Testis (tissue), 2 donors: ENCODE measurements at regions not wholly inside any gene's neighbourhood (a gene's known extent, or its start where the extent isn't known, plus 50 kb on each side); places are given as distances from the start of the nearest gene placed in this dataset.

Experiments used
- DNase-seq: peaks from one replicate; pipeline ENCODE4 v3.0.0-alpha.2; 2019
- H3K27ac ChIP-seq, 2 donors: fragments of 200-600 bp; sonication (generic); one replicate each; pipeline ENCODE4 v1.5.1; 2019
- H3K27me3 ChIP-seq: fragments of 200-600 bp; sonication (generic); one replicate; pipeline ENCODE4 v1.5.1; 2019
- H3K36me3 ChIP-seq: fragments of 200-600 bp; sonication (generic); one replicate; pipeline ENCODE4 v1.5.1; 2017; ENCODE audit warnings: low read depth; ENCODE audit errors: missing control alignments
- H3K4me1 ChIP-seq: fragments of 200-600 bp; sonication (generic); one replicate; pipeline ENCODE4 v1.5.1; 2019
- H3K4me3 ChIP-seq, 2 donors: fragments of 200-600 bp; sonication (generic); one replicate each; pipeline ENCODE4 v1.5.1; 2017 to 2019
- H3K9me3 ChIP-seq: fragments of 200-600 bp; sonication (generic); one replicate; pipeline ENCODE4 v1.5.1; 2017
- POLR2A ChIP-seq: fragments of 450-650 bp; IDR thresholded peaks from one replicate; pipeline ENCODE4 v1.6.1; 2017; ENCODE audit warnings: antibody characterized with exemption, mild to moderate bottlenecking, moderate library complexity
- WGBS, 2 donors: methylation state at CpG; one replicate each; pipeline ENCODE4 v1.1.5; 2018; 5-methylcytosine and 5-hydroxymethylcytosine counted together
- intact Hi-C: fragments of 100-400 bp; cut with DNase I; formaldehyde crosslinking; loops from one replicate; pipeline ENCODE4 v1.15.1; 2023; ENCODE audit warnings: low total_unique reads
- TF ChIP-seq, protein P1 (sequence below), 3 experiments: fragments of 450-650 bp in 2 of 3; fragments of 200-600 bp in 1 of 3; sonication (generic) in 1 of 3; IDR thresholded peaks; one replicate each; pipeline ENCODE4 v1.5.1; 2016 to 2019; ENCODE audit warnings: antibody characterized with exemption in 3 of 3, mild to moderate bottlenecking in 2 of 3, moderate library complexity in 1 of 3

DNA sequence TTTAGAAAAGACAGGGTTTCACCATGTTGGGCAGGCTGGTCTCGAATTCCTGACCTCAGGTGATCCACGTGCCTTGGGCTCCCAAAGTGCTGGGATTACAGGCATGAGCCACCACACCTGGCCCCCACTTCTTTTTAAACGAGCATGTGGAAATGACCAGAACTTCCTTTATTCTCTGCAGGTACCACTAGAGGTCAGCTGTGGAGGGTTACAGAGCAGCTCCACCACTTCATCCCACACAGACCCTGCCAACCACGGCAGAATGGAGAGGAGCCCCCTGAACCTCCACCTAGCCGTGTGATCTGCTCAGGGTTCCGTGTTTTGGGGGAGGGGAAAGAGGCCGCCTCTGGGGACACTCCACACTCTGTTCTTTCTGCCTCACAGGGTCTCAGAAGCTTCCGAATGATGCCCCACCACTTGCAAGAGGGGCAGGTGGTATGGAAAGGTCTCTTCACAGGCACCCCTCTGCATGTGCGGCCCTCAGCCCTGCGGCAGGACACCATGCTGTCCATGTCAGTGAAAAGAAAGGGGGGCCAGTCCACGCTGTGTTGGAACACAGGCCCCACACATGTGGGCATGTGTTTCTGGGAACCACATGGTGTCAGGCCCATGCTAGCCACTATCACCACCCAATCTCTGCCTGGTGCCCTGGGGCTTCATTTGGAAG is 465.0 kb downstream of the TSHZ3 start:
- H3K4me1 ChIP-seq: peaks cover 3% of the 10 kb centered on the region
- no peaks in the 10 kb centered on the region for H3K27me3 ChIP-seq
- no peaks in the 10 kb centered on the region for H3K9me3 ChIP-seq
- H3K4me3 ChIP-seq: no peak overlapping the region
- H3K36me3 ChIP-seq: no peaks in the 10 kb centered on the region
- H3K27ac ChIP-seq: no peak overlapping the region
- intact Hi-C loops: no loop called here
- no peak for TF ChIP-seq POLR2A
- TF ChIP-seq, protein P1, sequence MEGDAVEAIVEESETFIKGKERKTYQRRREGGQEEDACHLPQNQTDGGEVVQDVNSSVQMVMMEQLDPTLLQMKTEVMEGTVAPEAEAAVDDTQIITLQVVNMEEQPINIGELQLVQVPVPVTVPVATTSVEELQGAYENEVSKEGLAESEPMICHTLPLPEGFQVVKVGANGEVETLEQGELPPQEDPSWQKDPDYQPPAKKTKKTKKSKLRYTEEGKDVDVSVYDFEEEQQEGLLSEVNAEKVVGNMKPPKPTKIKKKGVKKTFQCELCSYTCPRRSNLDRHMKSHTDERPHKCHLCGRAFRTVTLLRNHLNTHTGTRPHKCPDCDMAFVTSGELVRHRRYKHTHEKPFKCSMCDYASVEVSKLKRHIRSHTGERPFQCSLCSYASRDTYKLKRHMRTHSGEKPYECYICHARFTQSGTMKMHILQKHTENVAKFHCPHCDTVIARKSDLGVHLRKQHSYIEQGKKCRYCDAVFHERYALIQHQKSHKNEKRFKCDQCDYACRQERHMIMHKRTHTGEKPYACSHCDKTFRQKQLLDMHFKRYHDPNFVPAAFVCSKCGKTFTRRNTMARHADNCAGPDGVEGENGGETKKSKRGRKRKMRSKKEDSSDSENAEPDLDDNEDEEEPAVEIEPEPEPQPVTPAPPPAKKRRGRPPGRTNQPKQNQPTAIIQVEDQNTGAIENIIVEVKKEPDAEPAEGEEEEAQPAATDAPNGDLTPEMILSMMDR (IDR thresholded peaks at IDR 0.05): no peak
- no peak for DNase-seq
- 87 to 95% methylated on average over 10 to 11 of the region's 11 CpGs for WGBS, 2 donors

DNA sequence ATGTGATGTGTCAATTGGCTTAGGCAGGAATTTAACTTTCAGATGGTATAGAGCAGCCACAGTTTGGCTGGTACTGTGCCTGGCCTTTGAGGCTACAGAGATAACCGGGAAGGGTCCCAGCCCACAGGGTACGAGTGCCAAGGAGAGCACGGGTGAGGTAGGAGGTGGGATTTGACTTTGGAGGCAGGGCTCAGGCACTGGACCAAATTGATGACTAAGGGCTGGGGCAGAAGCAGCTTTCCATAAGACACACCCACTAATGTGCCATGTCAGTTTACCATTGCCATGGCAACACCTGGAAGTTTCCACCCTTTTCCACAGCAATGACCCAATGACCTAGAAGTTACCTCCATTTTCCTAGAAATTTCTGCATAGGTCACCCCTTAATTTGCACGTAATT is 466.2 kb downstream of the TSHZ3 start:
- Histone ChIP-seq H3K27ac (no peak overlapping the region), H3K9me3 (no peaks in the 10 kb centered on the region), H3K4me3 (no peak overlapping the region), H3K36me3 (no peaks in the 10 kb centered on the region), H3K4me1 (peaks cover 3% of the 10 kb centered on the region), H3K27me3 (no peaks in the 10 kb centered on the region)
- 64 to 89% methylated on average over 4 of the region's 4 CpGs for WGBS, 2 donors
- no peak for DNase-seq
- intact Hi-C loops: no loop called here
- TF ChIP-seq, protein P1 (IDR thresholded peaks at IDR 0.05): no peak
- TF ChIP-seq POLR2A: no peak

DNA sequence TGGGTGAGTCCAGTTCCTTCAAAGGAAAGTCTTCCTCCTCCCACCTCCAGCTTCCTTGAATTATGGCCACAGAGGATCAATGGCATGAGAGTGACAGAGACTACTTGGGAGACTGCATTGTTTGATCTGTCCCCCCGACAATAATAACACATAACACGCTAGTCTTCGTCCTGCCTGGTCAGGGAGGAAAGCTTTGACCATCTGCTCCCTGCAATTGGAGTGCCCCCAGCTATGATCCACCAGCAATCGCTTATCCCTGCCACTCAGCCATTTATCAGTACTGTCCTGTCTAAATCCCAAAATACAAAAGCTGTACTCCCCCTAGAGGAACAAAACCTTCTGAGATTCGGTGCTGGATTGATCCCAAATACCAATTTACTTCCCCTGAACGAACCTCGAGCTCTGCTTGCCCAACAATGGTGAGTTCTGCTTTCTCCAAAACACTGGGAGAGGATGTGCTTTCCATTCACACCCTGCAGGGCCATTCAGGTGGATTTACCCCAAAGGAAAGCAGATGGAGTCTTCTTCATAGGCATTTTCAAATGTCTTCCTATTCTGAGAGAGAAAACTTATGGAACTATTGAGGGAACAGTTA is 466.7 kb downstream of the TSHZ3 start:
- no peak overlapping the region for H3K27ac ChIP-seq
- H3K27me3 ChIP-seq: no peaks in the 10 kb centered on the region
- peaks cover 3% of the 10 kb centered on the region for H3K4me1 ChIP-seq
- intact Hi-C loops: no loop called here
- no peak for TF ChIP-seq POLR2A
- TF ChIP-seq, protein P1 (IDR thresholded peaks at IDR 0.05): no peak
- H3K4me3 ChIP-seq: no peak overlapping the region
- WGBS, 2 donors: 76 to 80% methylated on average over 7 of the region's 7 CpGs
- no peaks in the 10 kb centered on the region for H3K36me3 ChIP-seq
- no peak for DNase-seq
- no peaks in the 10 kb centered on the region for H3K9me3 ChIP-seq

DNA sequence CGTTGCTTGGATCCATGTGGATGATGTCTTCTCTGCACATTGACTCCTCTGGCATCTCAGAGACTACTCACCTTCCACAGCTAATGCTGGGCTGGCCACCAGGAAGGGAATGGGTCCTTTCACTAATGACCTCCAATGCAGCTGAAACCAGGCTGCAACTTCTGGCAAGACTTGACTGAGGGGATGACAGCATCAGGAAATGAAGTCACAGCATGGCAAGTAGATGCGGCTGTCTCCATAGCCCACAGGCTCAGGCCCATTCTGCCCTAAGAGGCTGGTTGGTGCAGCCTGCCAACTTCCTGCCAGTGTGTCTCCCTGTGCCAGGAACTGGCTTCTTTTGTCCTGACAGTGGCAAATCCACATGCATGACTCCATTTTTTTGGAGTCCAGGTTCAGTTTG is 467.3 kb downstream of the TSHZ3 start:
- 85 to 91% methylated on average over 1 to 2 of the region's 2 CpGs for WGBS, 2 donors
- Histone ChIP-seq H3K9me3 (no peaks in the 10 kb centered on the region), H3K27me3 (no peaks in the 10 kb centered on the region), H3K36me3 (no peaks in the 10 kb centered on the region), H3K27ac (no peak overlapping the region), H3K4me3 (no peak overlapping the region), H3K4me1 (peaks cover 3% of the 10 kb centered on the region)
- TF ChIP-seq, protein P1 (IDR thresholded peaks at IDR 0.05): no peak
- TF ChIP-seq POLR2A: no peak
- intact Hi-C loops: no loop called here
- DNase-seq: no peak

DNA sequence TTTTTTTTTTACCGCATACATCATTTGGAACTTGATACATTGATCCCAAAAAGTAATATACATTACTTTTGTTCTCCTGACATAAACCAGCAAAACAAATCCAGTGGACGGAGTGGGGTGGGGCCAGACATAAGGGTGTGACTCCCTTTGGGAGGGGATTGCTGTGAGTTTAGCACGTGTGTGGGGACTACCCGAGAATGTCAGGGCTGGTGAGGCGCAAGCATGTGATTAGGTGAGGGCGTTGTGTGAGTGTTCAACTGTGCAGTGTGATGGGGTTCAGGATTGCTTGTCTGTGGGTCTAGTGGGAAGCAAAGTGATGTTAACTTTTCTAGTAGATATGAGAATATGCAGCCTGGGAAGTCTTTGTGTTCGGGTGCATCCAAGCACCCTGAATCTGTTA is 468.0 kb downstream of the TSHZ3 start:
- Histone ChIP-seq H3K9me3 (no peaks in the 10 kb centered on the region), H3K36me3 (no peaks in the 10 kb centered on the region), H3K27me3 (no peaks in the 10 kb centered on the region), H3K4me3 (no peak overlapping the region), H3K4me1 (no peaks in the 10 kb centered on the region), H3K27ac (no peak overlapping the region)
- no peak for DNase-seq
- intact Hi-C loops: no loop called here
- 74 to 82% methylated on average over 7 of the region's 7 CpGs for WGBS, 2 donors
- no peak for TF ChIP-seq POLR2A
- TF ChIP-seq, protein P1 (IDR thresholded peaks at IDR 0.05): no peak
